Ovary (tissue), 3 donors: ENCODE measurements at regions not wholly inside any gene's neighbourhood (a gene's known extent, or its start where the extent isn't known, plus 50 kb on each side); places are given as distances from the start of the nearest gene placed in this dataset.

ENCODE experiments used
- POLR2A ChIP-seq: fragments of 450-650 bp; IDR thresholded peaks from one replicate; pipeline ENCODE4 v1.6.1; 2017; ENCODE audit warnings: antibody characterized with exemption, mild to moderate bottlenecking, moderate library complexity
- TF ChIP-seq, protein P1 (sequence below), 3 donors: fragments of 450-650 bp in 2 of 3; fragments of 200-600 bp in 1 of 3; IDR thresholded peaks; one replicate each; pipeline versions ENCODE4 v1.5.1 to v1.8.0; 2016 to 2022; ENCODE audit warnings: antibody characterized with exemption in 3 of 3, mild to moderate bottlenecking in 1 of 3
- donor health status: DM: no; HTN: no; CAD: no.

DNA sequence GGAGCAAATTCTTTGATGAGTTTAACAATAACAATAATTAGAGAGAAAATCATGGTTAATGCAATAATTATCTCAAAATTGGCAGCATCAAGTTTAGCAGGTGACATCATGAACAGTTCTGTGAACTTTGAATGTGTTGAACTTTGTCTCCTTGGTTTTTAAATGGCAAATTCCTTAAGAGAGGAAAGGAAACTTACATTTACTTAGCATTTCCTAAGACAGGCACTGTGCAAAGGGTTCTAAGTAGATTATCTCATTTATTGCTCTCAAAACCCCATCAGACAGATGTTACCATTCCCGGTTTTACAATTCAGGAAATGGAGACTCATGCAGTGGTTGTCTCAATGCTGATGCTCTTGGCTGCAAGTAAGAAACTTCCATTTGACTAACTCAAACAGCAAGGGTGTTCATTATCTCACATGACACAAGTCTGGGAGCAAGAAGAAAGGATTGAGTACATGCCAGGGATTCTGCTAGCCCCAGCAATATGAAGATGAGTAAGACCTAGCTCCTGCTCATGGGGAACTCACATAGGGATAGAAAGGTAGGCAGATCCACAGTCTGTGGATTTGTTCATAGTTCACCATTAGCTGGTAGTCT is 81.3 kb upstream of the ITGA6 start:
- TF ChIP-seq, protein P1, sequence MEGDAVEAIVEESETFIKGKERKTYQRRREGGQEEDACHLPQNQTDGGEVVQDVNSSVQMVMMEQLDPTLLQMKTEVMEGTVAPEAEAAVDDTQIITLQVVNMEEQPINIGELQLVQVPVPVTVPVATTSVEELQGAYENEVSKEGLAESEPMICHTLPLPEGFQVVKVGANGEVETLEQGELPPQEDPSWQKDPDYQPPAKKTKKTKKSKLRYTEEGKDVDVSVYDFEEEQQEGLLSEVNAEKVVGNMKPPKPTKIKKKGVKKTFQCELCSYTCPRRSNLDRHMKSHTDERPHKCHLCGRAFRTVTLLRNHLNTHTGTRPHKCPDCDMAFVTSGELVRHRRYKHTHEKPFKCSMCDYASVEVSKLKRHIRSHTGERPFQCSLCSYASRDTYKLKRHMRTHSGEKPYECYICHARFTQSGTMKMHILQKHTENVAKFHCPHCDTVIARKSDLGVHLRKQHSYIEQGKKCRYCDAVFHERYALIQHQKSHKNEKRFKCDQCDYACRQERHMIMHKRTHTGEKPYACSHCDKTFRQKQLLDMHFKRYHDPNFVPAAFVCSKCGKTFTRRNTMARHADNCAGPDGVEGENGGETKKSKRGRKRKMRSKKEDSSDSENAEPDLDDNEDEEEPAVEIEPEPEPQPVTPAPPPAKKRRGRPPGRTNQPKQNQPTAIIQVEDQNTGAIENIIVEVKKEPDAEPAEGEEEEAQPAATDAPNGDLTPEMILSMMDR (IDR thresholded peaks at IDR 0.05), result no peak
- no peak for TF ChIP-seq POLR2A
